ENCODE measurements at regions not wholly inside any gene's neighbourhood (a gene's known extent, or its start where the extent isn't known, plus 50 kb on each side); places are given as distances from the start of the nearest gene placed in this dataset.

GRCh38 chr11:116400081-116400480 is 372.7 kb downstream of the BUD13 start:
- Mint-ChIP-seq H3K9me3 (no peaks in the 10 kb centered on the region), H3K27ac (no peak overlapping the region), H3K4me3 (no peak overlapping the region), H3K27me3 (no peaks in the 10 kb centered on the region), H3K4me1 (no peaks in the 10 kb centered on the region), H3K36me3 (ENCODE audit: low read depth) (no peaks in the 10 kb centered on the region)
- DNase-seq, result no peak
- POLR2A ChIA-PET, result no interaction called here
- CTCF ChIA-PET, result no interaction called here

DNA sequence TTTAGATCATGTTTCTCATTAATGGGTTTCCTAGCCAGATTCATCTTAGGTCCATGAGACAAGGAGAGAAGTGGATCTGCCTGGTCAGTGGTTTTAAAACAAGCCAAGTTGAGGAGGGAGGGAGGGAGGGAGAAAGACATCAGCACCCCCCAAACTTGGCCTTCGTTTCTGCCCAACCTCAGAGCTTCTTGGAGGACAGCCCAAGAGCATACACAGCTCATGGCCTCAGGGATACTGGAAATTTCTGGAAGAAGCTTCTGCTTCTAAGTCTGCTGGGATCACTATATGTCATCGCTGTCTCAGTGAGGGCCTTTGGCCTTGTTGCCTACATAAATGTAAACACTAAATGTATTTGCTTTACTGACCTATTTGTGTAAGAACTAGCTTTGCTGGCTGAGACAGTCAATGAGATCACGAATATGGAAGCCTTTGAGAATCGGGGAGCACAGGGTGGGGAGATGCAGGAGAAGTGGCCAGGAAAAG is 375.1 kb downstream of the BUD13 start:
- CTCF ChIA-PET, result no interaction called here
- Mint-ChIP-seq H3K9me3 (no peaks in the 10 kb centered on the region), H3K36me3 (ENCODE audit: low read depth) (no peaks in the 10 kb centered on the region), H3K27ac (no peak overlapping the region), H3K4me3 (no peak overlapping the region), H3K4me1 (no peaks in the 10 kb centered on the region), H3K27me3 (no peaks in the 10 kb centered on the region)
- DNase-seq, result no peak
- POLR2A ChIA-PET, result no interaction called here

- POLR2A ChIA-PET, result no interaction called here
These were observed 376.5 kb downstream of the BUD13 start for GRCh38 chr11:116396331-116396730.

GRCh38 chr11:116394022-116394421 is 378.8 kb downstream of the BUD13 start:
- H3K4me1 Mint-ChIP-seq, result no peaks in the 10 kb centered on the region
- no peaks in the 10 kb centered on the region for H3K36me3 Mint-ChIP-seq (ENCODE audit: low read depth)
- no peak for DNase-seq
- no peak overlapping the region for H3K27ac Mint-ChIP-seq
- H3K9me3 Mint-ChIP-seq, result no peaks in the 10 kb centered on the region
- no peaks in the 10 kb centered on the region for H3K27me3 Mint-ChIP-seq
- H3K4me3 Mint-ChIP-seq, result no peak overlapping the region
- ChIA-PET POLR2A (no interaction called here), CTCF (interaction anchor here (0.7 kb wide), 1 partner anchor 13 kb away, joined by 3 read pairs; no protein-coding TSS in a partner anchor)

More at GRCh38 chr11:116396331-116396730, 376.5 kb downstream of the BUD13 start:
- Mint-ChIP-seq H3K36me3 (ENCODE audit: low read depth) (no peaks in the 10 kb centered on the region), H3K27ac (no peak overlapping the region), H3K4me3 (no peak overlapping the region), H3K27me3 (no peaks in the 10 kb centered on the region), H3K4me1 (no peaks in the 10 kb centered on the region), H3K9me3 (no peaks in the 10 kb centered on the region)
- CTCF ChIA-PET, result no interaction called here
- DNase-seq, result no peak

GRCh38 chr11:116390963-116391362 is 381.8 kb downstream of the BUD13 start:
- no peaks in the 10 kb centered on the region for H3K36me3 Mint-ChIP-seq (ENCODE audit: low read depth)
- H3K9me3 Mint-ChIP-seq, result no peaks in the 10 kb centered on the region
- H3K27me3 Mint-ChIP-seq, result no peaks in the 10 kb centered on the region
- no peak overlapping the region for H3K27ac Mint-ChIP-seq
- CTCF ChIA-PET, result interaction anchor here (1.0 kb wide), 1 partner anchor 8 kb away, joined by 3 read pairs; no protein-coding TSS in a partner anchor
- no peaks in the 10 kb centered on the region for H3K4me1 Mint-ChIP-seq
- POLR2A ChIA-PET, result no interaction called here
- H3K4me3 Mint-ChIP-seq, result no peak overlapping the region
- DNase-seq, result no peak

- Mint-ChIP-seq H3K27me3 (no peaks in the 10 kb centered on the region), H3K4me1 (no peaks in the 10 kb centered on the region), H3K9me3 (no peaks in the 10 kb centered on the region), H3K36me3 (ENCODE audit: low read depth) (no peaks in the 10 kb centered on the region), H3K27ac (no peak overlapping the region), H3K4me3 (no peak overlapping the region)
- no peak for DNase-seq
- ChIA-PET CTCF (no interaction called here), POLR2A (no interaction called here)
These were observed 384.6 kb downstream of the BUD13 start for GRCh38 chr11:116388146-116388545.

- Mint-ChIP-seq H3K4me1 (no peaks in the 10 kb centered on the region), H3K4me3 (no peak overlapping the region), H3K27me3 (no peaks in the 10 kb centered on the region), H3K36me3 (ENCODE audit: low read depth) (no peaks in the 10 kb centered on the region), H3K9me3 (no peaks in the 10 kb centered on the region), H3K27ac (no peak overlapping the region)
- DNase-seq, result no peak
- ChIA-PET POLR2A (no interaction called here), CTCF (no interaction called here)
These were observed 385.1 kb downstream of the BUD13 start for GRCh38 chr11:116387641-116388040.

DNA sequence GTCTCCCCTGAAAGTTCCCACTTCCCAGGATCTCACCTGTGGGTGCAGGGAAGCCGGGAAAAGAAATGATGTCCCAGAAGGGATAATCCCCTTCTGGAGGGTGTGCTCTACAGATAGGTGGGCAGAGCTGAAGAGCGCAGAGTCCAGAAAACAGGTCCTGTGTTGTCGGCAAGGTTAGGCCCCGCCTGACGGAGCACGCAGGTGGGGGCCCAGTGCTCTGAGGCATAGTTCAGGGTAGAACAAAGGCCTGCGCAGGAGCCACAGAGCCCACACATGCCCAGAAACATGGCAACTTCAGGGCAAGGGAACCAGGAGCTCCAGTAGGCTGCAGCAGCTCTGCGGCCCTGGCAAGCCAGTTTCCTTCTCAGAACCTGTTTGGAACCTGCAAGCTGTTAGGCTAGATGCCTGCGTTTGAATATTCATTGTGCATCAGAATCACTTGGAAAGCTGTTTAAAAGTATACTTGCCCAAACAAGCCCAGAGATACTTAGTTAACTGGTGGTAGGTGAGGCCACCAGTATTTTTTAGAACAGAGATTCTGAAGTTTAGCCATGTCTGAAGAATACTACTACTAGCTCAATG is 386.6 kb downstream of the BUD13 start:
- ChIA-PET CTCF (interaction anchor here (1.2 kb wide), 1 partner anchor 28 kb away, joined by 3 read pairs; no protein-coding TSS in a partner anchor), POLR2A (no interaction called here)
- Mint-ChIP-seq H3K27ac (no peak overlapping the region), H3K9me3 (no peaks in the 10 kb centered on the region), H3K27me3 (no peaks in the 10 kb centered on the region), H3K36me3 (ENCODE audit: low read depth) (no peaks in the 10 kb centered on the region), H3K4me3 (no peak overlapping the region), H3K4me1 (no peaks in the 10 kb centered on the region)
- no peak for DNase-seq

GRCh38 chr11:116384876-116385275 is 387.9 kb downstream of the BUD13 start:
- Mint-ChIP-seq H3K4me3 (no peak overlapping the region), H3K27ac (no peak overlapping the region), H3K27me3 (no peaks in the 10 kb centered on the region), H3K4me1 (no peaks in the 10 kb centered on the region), H3K36me3 (ENCODE audit: low read depth) (no peaks in the 10 kb centered on the region), H3K9me3 (no peaks in the 10 kb centered on the region)
- DNase-seq, result no peak
- ChIA-PET POLR2A (no interaction called here), CTCF (no interaction called here)

DNA sequence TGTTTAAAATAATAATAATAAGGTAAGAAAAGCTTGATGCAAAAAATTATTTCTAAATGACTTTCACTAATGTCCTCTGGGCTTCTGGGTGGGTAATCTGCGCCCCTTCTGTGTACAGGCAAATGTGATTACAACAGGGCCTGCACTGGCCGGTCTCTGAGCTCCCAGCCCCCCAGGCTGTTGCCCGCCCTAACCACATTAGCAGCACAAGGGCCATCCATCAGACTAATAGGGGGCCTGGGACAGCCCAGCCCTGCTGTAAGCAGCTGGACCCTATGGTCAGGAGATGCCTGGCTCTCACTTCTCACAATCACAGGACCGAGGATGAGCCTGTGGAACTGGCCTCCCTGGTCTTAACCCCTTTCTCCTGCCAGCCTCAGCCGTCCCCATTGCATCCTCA is 388.4 kb downstream of the BUD13 start:
- no peak for DNase-seq
- H3K27ac Mint-ChIP-seq, result no peak overlapping the region

DNA sequence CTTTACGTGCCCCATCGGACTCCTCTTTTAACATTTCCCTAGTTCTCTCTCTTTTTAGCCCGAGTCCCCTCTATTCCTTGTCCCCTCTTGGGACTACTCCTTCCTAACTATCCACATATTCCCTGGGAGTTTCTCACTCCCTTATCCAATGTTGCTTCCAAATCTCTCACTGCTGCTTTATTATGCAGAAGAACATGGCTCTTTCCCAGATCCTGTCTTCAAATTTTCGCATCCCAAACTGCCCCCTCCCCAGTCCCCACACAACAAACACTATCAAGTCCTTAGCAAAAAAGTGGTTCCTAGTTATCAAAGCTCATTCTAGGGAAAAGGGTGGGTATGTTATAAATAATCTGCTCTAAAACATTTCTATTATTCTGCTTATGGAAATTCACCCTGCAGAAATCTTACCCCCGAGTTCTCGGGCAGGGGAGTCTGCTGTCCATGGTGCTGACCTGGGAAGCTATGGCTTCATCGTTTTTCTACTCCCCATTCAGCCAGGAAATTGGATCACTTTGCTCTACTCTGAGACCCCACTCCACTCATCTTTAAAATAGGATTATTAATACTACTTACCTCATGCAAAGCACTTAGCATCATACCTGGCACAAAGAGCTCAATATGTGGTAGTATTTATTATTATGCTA is 393.5 kb downstream of the BUD13 start:
- POLR2A ChIA-PET, result no interaction called here
- CTCF ChIA-PET, result no interaction called here
- Mint-ChIP-seq H3K9me3 (no peaks in the 10 kb centered on the region), H3K27me3 (no peaks in the 10 kb centered on the region), H3K36me3 (ENCODE audit: low read depth) (no peaks in the 10 kb centered on the region), H3K4me1 (no peaks in the 10 kb centered on the region), H3K4me3 (no peak overlapping the region), H3K27ac (no peak overlapping the region)
- peak; percentile 24 for DNase-seq

More for the DNA sequence above, 388.4 kb downstream of the BUD13 start:
- no peaks in the 10 kb centered on the region for H3K9me3 Mint-ChIP-seq
- no peak overlapping the region for H3K4me3 Mint-ChIP-seq
- H3K36me3 Mint-ChIP-seq (ENCODE audit: low read depth), result no peaks in the 10 kb centered on the region
- no peaks in the 10 kb centered on the region for H3K4me1 Mint-ChIP-seq
- no peaks in the 10 kb centered on the region for H3K27me3 Mint-ChIP-seq
- ChIA-PET CTCF (no interaction called here), POLR2A (no interaction called here)

DNA sequence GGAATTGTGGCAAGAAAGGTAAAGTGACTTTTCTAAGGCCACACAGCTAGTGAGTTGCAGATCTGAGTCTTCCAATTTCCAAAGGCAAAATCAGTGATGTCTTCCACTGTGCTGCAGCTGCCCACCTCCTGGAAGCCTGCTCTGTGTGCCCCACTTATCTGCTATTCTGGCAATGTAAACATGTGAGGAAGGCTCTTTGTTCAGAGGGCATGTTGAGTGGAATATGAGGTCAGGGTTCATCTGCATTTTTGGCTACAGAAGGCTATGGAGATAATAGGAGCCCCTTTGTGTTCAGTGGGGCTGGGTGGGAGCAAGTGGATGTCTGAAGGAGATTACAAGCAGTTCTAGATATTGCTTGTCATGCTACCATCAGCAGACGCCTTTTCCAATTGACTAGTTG is 396.2 kb downstream of the BUD13 start:
- Mint-ChIP-seq H3K9me3 (no peaks in the 10 kb centered on the region), H3K27ac (no peak overlapping the region), H3K27me3 (no peaks in the 10 kb centered on the region), H3K36me3 (ENCODE audit: low read depth) (no peaks in the 10 kb centered on the region), H3K4me1 (no peaks in the 10 kb centered on the region), H3K4me3 (no peak overlapping the region)
- ChIA-PET CTCF (no interaction called here), POLR2A (no interaction called here)
- no peak for DNase-seq

DNA sequence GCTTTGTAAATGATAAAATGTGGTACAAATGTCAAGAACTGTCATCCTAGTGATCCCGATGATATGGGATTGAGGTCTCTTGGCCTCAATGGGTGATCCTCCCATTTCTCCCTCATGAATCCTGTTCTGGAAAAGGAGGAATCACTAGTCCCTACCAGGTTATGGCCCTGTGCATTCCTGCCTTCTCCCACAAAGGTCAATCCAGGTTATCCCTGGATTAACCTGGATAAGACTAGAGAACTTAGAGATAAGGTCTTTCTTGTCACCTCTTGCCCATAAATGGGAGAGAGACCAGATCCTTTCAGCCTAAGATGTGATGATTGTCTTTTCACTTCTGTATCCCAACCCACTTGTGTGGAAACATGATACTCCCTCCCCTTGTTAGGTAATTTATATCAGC is 396.7 kb downstream of the BUD13 start:
- Mint-ChIP-seq H3K9me3 (no peaks in the 10 kb centered on the region), H3K4me3 (no peak overlapping the region), H3K36me3 (ENCODE audit: low read depth) (no peaks in the 10 kb centered on the region), H3K4me1 (no peaks in the 10 kb centered on the region), H3K27ac (no peak overlapping the region), H3K27me3 (no peaks in the 10 kb centered on the region)
- ChIA-PET CTCF (no interaction called here), POLR2A (no interaction called here)
- DNase-seq, result no peak

DNA sequence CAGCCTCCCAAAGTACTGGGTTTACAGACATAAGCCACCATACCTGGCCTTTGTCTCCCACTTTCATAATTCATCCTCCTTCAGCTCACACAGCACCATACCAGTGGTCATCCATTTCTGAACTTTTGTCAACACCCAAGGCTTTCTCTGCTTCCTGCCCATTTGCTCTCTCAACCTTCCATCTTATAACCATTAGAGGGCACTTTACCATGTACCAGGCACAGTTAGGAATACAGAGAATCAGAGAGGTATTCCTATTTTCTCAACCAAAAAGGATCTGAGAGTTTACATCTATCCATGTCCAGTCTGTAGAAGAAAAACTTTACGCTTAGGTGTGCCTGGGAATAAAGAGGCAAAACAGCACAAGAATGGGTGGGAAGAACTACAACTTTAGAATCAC is 397.6 kb downstream of the BUD13 start:
- no peaks in the 10 kb centered on the region for H3K4me1 Mint-ChIP-seq
- ChIA-PET POLR2A (no interaction called here), CTCF (no interaction called here)
- no peaks in the 10 kb centered on the region for H3K27me3 Mint-ChIP-seq
- H3K4me3 Mint-ChIP-seq, result no peak overlapping the region
- H3K9me3 Mint-ChIP-seq, result no peaks in the 10 kb centered on the region
- H3K36me3 Mint-ChIP-seq (ENCODE audit: low read depth), result no peaks in the 10 kb centered on the region
- no peak overlapping the region for H3K27ac Mint-ChIP-seq
- no peak for DNase-seq

Measured in activated CD4-positive, alpha-beta T cell treated with anti-CD3 and anti-CD28 coated beads, Interleukin-2, amount 10 ng/mL, durations not matched to agents 7 days and 5 days (primary cell).